ENCODE measurements at regions not wholly inside any gene's neighbourhood (a gene's known extent, or its start where the extent isn't known, plus 50 kb on each side); places are given as distances from the start of the nearest gene placed in this dataset.

GRCh38 chr10:2014541-2014940 is 277.2 kb upstream of the ADARB2 start:
- TF ChIP-seq EZH2 (IDR thresholded peaks at IDR 0.05; ENCODE audit: borderline replicate concordance, low read depth, low read length, severe bottlenecking), result no peak
- TF ChIP-seq, protein P1, sequence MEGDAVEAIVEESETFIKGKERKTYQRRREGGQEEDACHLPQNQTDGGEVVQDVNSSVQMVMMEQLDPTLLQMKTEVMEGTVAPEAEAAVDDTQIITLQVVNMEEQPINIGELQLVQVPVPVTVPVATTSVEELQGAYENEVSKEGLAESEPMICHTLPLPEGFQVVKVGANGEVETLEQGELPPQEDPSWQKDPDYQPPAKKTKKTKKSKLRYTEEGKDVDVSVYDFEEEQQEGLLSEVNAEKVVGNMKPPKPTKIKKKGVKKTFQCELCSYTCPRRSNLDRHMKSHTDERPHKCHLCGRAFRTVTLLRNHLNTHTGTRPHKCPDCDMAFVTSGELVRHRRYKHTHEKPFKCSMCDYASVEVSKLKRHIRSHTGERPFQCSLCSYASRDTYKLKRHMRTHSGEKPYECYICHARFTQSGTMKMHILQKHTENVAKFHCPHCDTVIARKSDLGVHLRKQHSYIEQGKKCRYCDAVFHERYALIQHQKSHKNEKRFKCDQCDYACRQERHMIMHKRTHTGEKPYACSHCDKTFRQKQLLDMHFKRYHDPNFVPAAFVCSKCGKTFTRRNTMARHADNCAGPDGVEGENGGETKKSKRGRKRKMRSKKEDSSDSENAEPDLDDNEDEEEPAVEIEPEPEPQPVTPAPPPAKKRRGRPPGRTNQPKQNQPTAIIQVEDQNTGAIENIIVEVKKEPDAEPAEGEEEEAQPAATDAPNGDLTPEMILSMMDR (IDR thresholded peaks at IDR 0.05; ENCODE audit: borderline replicate concordance, extremely low read depth, low read length, poor library complexity, severe bottlenecking), result no peak
- H3K27me3 ChIP-seq (ENCODE audit: insufficient read depth, low read length, poor library complexity), result no peaks in the 10 kb centered on the region
- no peaks in the 10 kb centered on the region for H3K4me1 ChIP-seq (ENCODE audit: insufficient read depth, low read length)
- no peaks in the 10 kb centered on the region for H3K36me3 ChIP-seq (ENCODE audit: insufficient read depth, low read length)
- ATAC-seq (ENCODE audit: insufficient read depth, low read depth), result no peak
- no peak overlapping the region for H3K4me3 ChIP-seq (ENCODE audit: low read depth in 1 of 2, low read length in 2 of 2)
- no peaks in the 10 kb centered on the region for H4K20me1 ChIP-seq (ENCODE audit: insufficient read depth, low read length)
- no peak for DNase-seq
- H3K9ac ChIP-seq (ENCODE audit: low read depth, low read length), result no peak overlapping the region
- H3K9me3 ChIP-seq (ENCODE audit: insufficient read depth, low read length, severe bottlenecking), result no peaks in the 10 kb centered on the region
- H3K79me2 ChIP-seq (ENCODE audit: insufficient read depth, low read length), result no peaks in the 10 kb centered on the region
- no peak overlapping the region for H3K4me2 ChIP-seq (ENCODE audit: insufficient read depth, low read length)
- no peak overlapping the region for H2AFZ ChIP-seq (ENCODE audit: low read depth, low read length)
- H3K27ac ChIP-seq (ENCODE audit: low read length), result no peak overlapping the region

- no peak overlapping the region for H3K9ac ChIP-seq (ENCODE audit: low read depth, low read length)
- TF ChIP-seq, protein P1 (IDR thresholded peaks at IDR 0.05; ENCODE audit: borderline replicate concordance, extremely low read depth, low read length, poor library complexity, severe bottlenecking), result no peak
- no peaks in the 10 kb centered on the region for H3K36me3 ChIP-seq (ENCODE audit: insufficient read depth, low read length)
- no peak overlapping the region for H3K27ac ChIP-seq (ENCODE audit: low read length)
- no peaks in the 10 kb centered on the region for H4K20me1 ChIP-seq (ENCODE audit: insufficient read depth, low read length)
- no peak overlapping the region for H3K4me3 ChIP-seq (ENCODE audit: low read depth in 1 of 2, low read length in 2 of 2)
- DNase-seq, result no peak
- H3K27me3 ChIP-seq (ENCODE audit: insufficient read depth, low read length, poor library complexity), result no peaks in the 10 kb centered on the region
- no peak for ATAC-seq (ENCODE audit: insufficient read depth, low read depth)
- H3K4me1 ChIP-seq (ENCODE audit: insufficient read depth, low read length), result no peaks in the 10 kb centered on the region
- no peak overlapping the region for H2AFZ ChIP-seq (ENCODE audit: low read depth, low read length)
- H3K4me2 ChIP-seq (ENCODE audit: insufficient read depth, low read length), result no peak overlapping the region
- no peaks in the 10 kb centered on the region for H3K9me3 ChIP-seq (ENCODE audit: insufficient read depth, low read length, severe bottlenecking)
- no peaks in the 10 kb centered on the region for H3K79me2 ChIP-seq (ENCODE audit: insufficient read depth, low read length)
Observed at GRCh38 chr10:2012209-2012608, 274.9 kb upstream of the ADARB2 start.

DNA sequence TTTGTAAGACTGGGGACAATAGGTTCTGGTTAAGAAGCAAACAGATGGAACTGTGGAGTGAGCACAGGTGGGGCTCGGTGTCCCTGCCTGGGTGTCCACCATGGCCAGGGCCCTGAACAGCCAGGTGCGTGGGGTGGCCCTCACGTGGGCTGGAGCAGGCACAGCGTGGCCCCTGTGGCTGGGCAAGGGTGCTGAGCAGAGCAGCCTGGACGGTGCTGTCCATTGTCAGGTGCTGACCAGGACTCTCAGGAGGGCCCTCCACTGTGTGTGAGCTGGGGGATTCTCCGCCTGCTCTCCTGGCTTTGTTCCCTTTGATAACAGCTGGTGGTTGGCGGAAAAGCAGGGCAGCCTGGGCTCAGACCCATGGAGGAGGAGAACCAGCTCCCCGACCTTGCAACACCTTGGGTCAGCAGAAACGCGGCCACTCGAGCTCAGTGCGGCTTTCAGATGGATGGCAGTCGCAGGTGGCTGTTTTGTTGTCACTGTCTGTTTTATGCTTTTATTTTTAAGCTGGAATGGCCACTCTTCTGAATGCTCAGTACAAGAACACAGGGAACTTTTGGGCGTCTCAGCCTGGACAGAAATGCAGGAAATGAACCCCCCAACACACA is 273.9 kb upstream of the ADARB2 start:
- no peak overlapping the region for H2AFZ ChIP-seq (ENCODE audit: low read depth, low read length)
- DNase-seq, result no peak
- no peaks in the 10 kb centered on the region for H3K4me1 ChIP-seq (ENCODE audit: insufficient read depth, low read length)
- peak; percentile 47; the same call in 1 of the 3 replicates for ATAC-seq (ENCODE audit: insufficient read depth, low read depth)
- H3K79me2 ChIP-seq (ENCODE audit: insufficient read depth, low read length), result no peaks in the 10 kb centered on the region
- no peaks in the 10 kb centered on the region for H3K27me3 ChIP-seq (ENCODE audit: insufficient read depth, low read length, poor library complexity)
- no peaks in the 10 kb centered on the region for H3K9me3 ChIP-seq (ENCODE audit: insufficient read depth, low read length, severe bottlenecking)
- TF ChIP-seq EZH2 (IDR thresholded peaks at IDR 0.05; ENCODE audit: borderline replicate concordance, low read depth, low read length, severe bottlenecking), result no peak
- TF ChIP-seq, protein P1 (IDR thresholded peaks at IDR 0.05; ENCODE audit: borderline replicate concordance, extremely low read depth, low read length, poor library complexity, severe bottlenecking), result no peak
- H3K36me3 ChIP-seq (ENCODE audit: insufficient read depth, low read length), result no peaks in the 10 kb centered on the region
- H3K4me2 ChIP-seq (ENCODE audit: insufficient read depth, low read length), result no peak overlapping the region
- H3K4me3 ChIP-seq (ENCODE audit: low read depth in 1 of 2, low read length in 2 of 2), result no peak overlapping the region
- H3K27ac ChIP-seq (ENCODE audit: low read length), result no peak overlapping the region
- no peaks in the 10 kb centered on the region for H4K20me1 ChIP-seq (ENCODE audit: insufficient read depth, low read length)
- no peak overlapping the region for H3K9ac ChIP-seq (ENCODE audit: low read depth, low read length)

DNA sequence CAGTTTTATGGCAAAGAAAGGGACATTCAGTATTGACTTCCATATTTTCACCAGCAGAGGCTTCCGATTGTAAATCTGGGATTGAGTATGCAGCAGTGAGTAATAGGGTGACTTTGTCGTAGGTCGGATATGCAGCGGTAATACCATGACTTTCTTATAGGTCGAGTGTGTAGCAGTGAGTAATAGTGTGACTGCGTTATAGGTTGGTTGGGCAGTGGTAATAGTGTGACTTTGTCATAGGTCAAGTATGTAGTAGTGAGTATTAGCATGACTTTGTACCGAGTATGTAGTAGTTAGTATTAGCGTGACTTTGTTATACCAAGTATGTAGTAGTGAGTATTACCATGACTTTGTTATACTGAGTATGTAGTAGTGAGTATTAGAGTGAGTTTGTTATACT is 268.2 kb upstream of the ADARB2 start:
- H3K9me3 ChIP-seq (ENCODE audit: insufficient read depth, low read length, severe bottlenecking), result no peaks in the 10 kb centered on the region

More for the DNA sequence above, 268.2 kb upstream of the ADARB2 start:
- ATAC-seq (ENCODE audit: insufficient read depth, low read depth) (no peak), DNase-seq (no peak)
- Histone ChIP-seq H3K9ac (ENCODE audit: low read depth, low read length) (no peak overlapping the region), H3K36me3 (ENCODE audit: insufficient read depth, low read length) (no peaks in the 10 kb centered on the region), H3K79me2 (ENCODE audit: insufficient read depth, low read length) (no peaks in the 10 kb centered on the region), H3K4me2 (ENCODE audit: insufficient read depth, low read length) (no peak overlapping the region), H3K27ac (ENCODE audit: low read length) (no peak overlapping the region), H2AFZ (ENCODE audit: low read depth, low read length) (no peak overlapping the region), H3K4me3 (ENCODE audit: low read depth in 1 of 2, low read length in 2 of 2) (no peak overlapping the region), H4K20me1 (ENCODE audit: insufficient read depth, low read length) (no peaks in the 10 kb centered on the region), H3K27me3 (ENCODE audit: insufficient read depth, low read length, poor library complexity) (no peaks in the 10 kb centered on the region), H3K4me1 (ENCODE audit: insufficient read depth, low read length) (no peaks in the 10 kb centered on the region)
- TF ChIP-seq, protein P1 (IDR thresholded peaks at IDR 0.05; ENCODE audit: borderline replicate concordance, extremely low read depth, low read length, poor library complexity, severe bottlenecking), result no peak
- TF ChIP-seq EZH2 (IDR thresholded peaks at IDR 0.05; ENCODE audit: borderline replicate concordance, low read depth, low read length, severe bottlenecking), result no peak

Measured in DND-41 (cell line).